ENCODE measurements at regions not wholly inside any gene's neighbourhood (a gene's known extent, or its start where the extent isn't known, plus 50 kb on each side); places are given as distances from the start of the nearest gene placed in this dataset.

- Histone ChIP-seq H4K20me1 (ENCODE audit: low read depth) (no peaks in the 10 kb centered on the region), H3K4me2 (no peak overlapping the region), H3F3A (ENCODE audit: low read depth) (no peaks in the 10 kb centered on the region), H3K4me3 (no peak overlapping the region), H3K27ac (no peak overlapping the region), H2AFZ (replicated peaks) (peak overlapping the region; percentile 9), H3K27me3 (no peaks in the 10 kb centered on the region), H3K4me1 (no peaks in the 10 kb centered on the region), H3K36me3 (no peaks in the 10 kb centered on the region), H3K9me3 (ENCODE audit: low read depth) (peaks cover 9% of the 10 kb centered on the region), H3K79me2 (ENCODE audit: low read depth) (no peaks in the 10 kb centered on the region), H3K9ac (no peak overlapping the region)
- Mint-ChIP-seq H3K9me3 (peaks cover 15% of the 10 kb centered on the region), H3K27me3 (ENCODE audit: insufficient read depth, low read depth) (no peaks in the 10 kb centered on the region), H3K27ac (no peak overlapping the region), H3K36me3 (no peaks in the 10 kb centered on the region), H3K4me1 (no peaks in the 10 kb centered on the region), H3K4me3 (no peak overlapping the region)
- TF ChIP-seq EZH2 (IDR thresholded peaks at IDR 0.05) (no peak), CTCF (IDR thresholded peaks at IDR 0.05) (no peak), EZH2phosphoT487 (IDR thresholded peaks at IDR 0.05) (no peak)
- no peak for DNase-seq (ENCODE audit: low spot score)
These were observed 245.4 kb downstream of the NAF1 start for GRCh38 chr4:162921178-162921785.

GRCh38 chr4:162920649-162921048 is 246.0 kb downstream of the NAF1 start:
- no peaks in the 10 kb centered on the region for H3F3A ChIP-seq (ENCODE audit: low read depth)
- no peak for TF ChIP-seq EZH2 (IDR thresholded peaks at IDR 0.05)
- no peak for TF ChIP-seq CTCF (IDR thresholded peaks at IDR 0.05)
- no peak for TF ChIP-seq EZH2phosphoT487 (IDR thresholded peaks at IDR 0.05)
- H3K27me3 ChIP-seq = no peaks in the 10 kb centered on the region
- H3K9ac ChIP-seq = no peak overlapping the region
- no peak overlapping the region for H3K4me2 ChIP-seq
- no peak overlapping the region for H3K4me3 ChIP-seq
- peaks cover 20% of the 10 kb centered on the region for H3K9me3 Mint-ChIP-seq
- no peaks in the 10 kb centered on the region for H4K20me1 ChIP-seq (ENCODE audit: low read depth)
- H3K4me1 Mint-ChIP-seq = no peaks in the 10 kb centered on the region
- no peaks in the 10 kb centered on the region for H3K36me3 Mint-ChIP-seq
- no peak for DNase-seq (ENCODE audit: low spot score)
- H3K27ac Mint-ChIP-seq = no peak overlapping the region
- no peaks in the 10 kb centered on the region for H3K27me3 Mint-ChIP-seq (ENCODE audit: insufficient read depth, low read depth)
- no peaks in the 10 kb centered on the region for H3K79me2 ChIP-seq (ENCODE audit: low read depth)
- no peaks in the 10 kb centered on the region for H3K36me3 ChIP-seq
- H2AFZ ChIP-seq (replicated peaks) = no peak overlapping the region
- H3K9me3 ChIP-seq (ENCODE audit: low read depth) = peaks cover 9% of the 10 kb centered on the region
- H3K27ac ChIP-seq = no peak overlapping the region
- no peak overlapping the region for H3K4me3 Mint-ChIP-seq
- H3K4me1 ChIP-seq = no peaks in the 10 kb centered on the region

GRCh38 chr4:162912482-162912881 is 254.2 kb downstream of the NAF1 start:
- H3K4me2 ChIP-seq = no peak overlapping the region
- no peak overlapping the region for H2AFZ ChIP-seq (replicated peaks)
- Mint-ChIP-seq H3K4me1 (no peaks in the 10 kb centered on the region), H3K9me3 (peaks cover 17% of the 10 kb centered on the region), H3K27me3 (ENCODE audit: insufficient read depth, low read depth) (no peaks in the 10 kb centered on the region), H3K36me3 (no peaks in the 10 kb centered on the region), H3K27ac (no peak overlapping the region), H3K4me3 (no peak overlapping the region)
- no peaks in the 10 kb centered on the region for H3K36me3 ChIP-seq
- H3F3A ChIP-seq (ENCODE audit: low read depth) = no peaks in the 10 kb centered on the region
- H3K4me1 ChIP-seq = no peaks in the 10 kb centered on the region
- no peak for DNase-seq (ENCODE audit: low spot score)
- TF ChIP-seq CTCF (IDR thresholded peaks at IDR 0.05) (no peak), EZH2 (IDR thresholded peaks at IDR 0.05) (no peak), EZH2phosphoT487 (IDR thresholded peaks at IDR 0.05) (no peak)
- H3K79me2 ChIP-seq (ENCODE audit: low read depth) = no peaks in the 10 kb centered on the region
- no peaks in the 10 kb centered on the region for H4K20me1 ChIP-seq (ENCODE audit: low read depth)
- H3K27ac ChIP-seq = no peak overlapping the region
- peaks cover 8% of the 10 kb centered on the region for H3K9me3 ChIP-seq (ENCODE audit: low read depth)
- H3K27me3 ChIP-seq = no peaks in the 10 kb centered on the region
- H3K9ac ChIP-seq = no peak overlapping the region
- H3K4me3 ChIP-seq = no peak overlapping the region
